Lower lobe of right lung (tissue), 2 donors: ENCODE measurements at regions not wholly inside any gene's neighbourhood (a gene's known extent, or its start where the extent isn't known, plus 50 kb on each side); places are given as distances from the start of the nearest gene placed in this dataset.

ENCODE experiments used
- ATAC-seq, 2 donors: fragments of 200-7000 bp; cut with Tn5 transposase; one replicate each; pipeline ENCODE4 v1.9.1; 2020 to 2022; ENCODE audit warnings: mild to moderate bottlenecking in 2 of 2, moderate library complexity in 2 of 2
- DNase-seq: peaks from one replicate; pipeline ENCODE4 v3.0.0-alpha.2; 2020
- H3K27ac ChIP-seq: fragments of 200-600 bp; one replicate; pipeline ENCODE4 v1.8.0; 2022
- H3K27me3 ChIP-seq: fragments of 200-600 bp; one replicate; pipeline ENCODE4 v1.8.0; 2022; ENCODE audit warnings: low read depth
- H3K36me3 ChIP-seq: fragments of 200-600 bp; one replicate; pipeline ENCODE4 v1.8.0; 2022; ENCODE audit warnings: mild to moderate bottlenecking
- H3K4me1 ChIP-seq: fragments of 200-600 bp; one replicate; pipeline ENCODE4 v1.8.0; 2022
- H3K4me3 ChIP-seq: fragments of 200-600 bp; one replicate; pipeline ENCODE4 v1.8.0; 2022; ENCODE audit warnings: mild to moderate bottlenecking
- H3K9me3 ChIP-seq: fragments of 200-600 bp; one replicate; pipeline ENCODE4 v1.8.0; 2022
- CTCF ChIP-seq: fragments of 200-600 bp; IDR thresholded peaks from one replicate; pipeline ENCODE4 v1.8.0; 2022; ENCODE audit warnings: antibody characterized with exemption, mild to moderate bottlenecking
- intact Hi-C: fragments of 100-400 bp; cut with DNase I; formaldehyde crosslinking; loops from one replicate; pipeline ENCODE4 v1.11.0; 2022
- donor health status: DM: no; HTN: yes; CAD: no; lungs with severe emphysema.

DNA sequence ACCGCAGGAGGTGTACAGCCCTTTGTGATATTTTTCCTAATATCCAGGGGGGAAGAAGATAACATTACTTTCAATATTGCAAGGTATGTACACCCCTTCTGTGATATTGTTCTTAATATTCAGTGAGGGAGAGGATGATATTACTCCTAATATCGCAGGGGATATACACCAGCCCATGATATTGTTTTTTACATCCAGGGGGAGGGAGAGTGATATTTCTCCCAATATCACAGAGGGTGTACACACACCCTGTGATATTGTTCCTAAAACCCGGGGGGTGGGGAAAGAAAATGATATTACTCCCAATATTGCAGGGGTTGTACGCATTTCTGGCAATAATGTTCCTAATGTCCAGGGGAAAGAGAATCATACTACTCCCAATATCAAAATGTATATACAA is 58.0 kb upstream of the SLC25A48 start:
- Histone ChIP-seq H3K4me1 (no peaks in the 10 kb centered on the region), H3K36me3 (no peaks in the 10 kb centered on the region), H3K27ac (no peak overlapping the region), H3K27me3 (peaks cover 10% of the 10 kb centered on the region), H3K9me3 (no peaks in the 10 kb centered on the region), H3K4me3 (no peak overlapping the region)
- no peak for ATAC-seq
- TF ChIP-seq CTCF, result no peak
- DNase-seq, result no peak
- intact Hi-C loops, result no loop called here

- Histone ChIP-seq H3K4me3 (no peak overlapping the region), H3K36me3 (no peaks in the 10 kb centered on the region), H3K4me1 (no peaks in the 10 kb centered on the region), H3K9me3 (no peaks in the 10 kb centered on the region), H3K27ac (no peak overlapping the region), H3K27me3 (no peaks in the 10 kb centered on the region)
- ATAC-seq (no peak), DNase-seq (no peak)
- intact Hi-C loops, result no loop called here
- no peak for TF ChIP-seq CTCF
These were observed 72.7 kb upstream of the SLC25A48 start for GRCh38 chr5:135761746-135762145.

- H3K27ac ChIP-seq, result no peak overlapping the region
- no peaks in the 10 kb centered on the region for H3K4me1 ChIP-seq
- no peak for TF ChIP-seq CTCF
- no peak overlapping the region for H3K4me3 ChIP-seq
- DNase-seq (no peak), ATAC-seq (no peak)
- intact Hi-C loops, result no loop called here
- H3K9me3 ChIP-seq, result no peaks in the 10 kb centered on the region
- no peaks in the 10 kb centered on the region for H3K27me3 ChIP-seq
- no peaks in the 10 kb centered on the region for H3K36me3 ChIP-seq
These were observed 75.2 kb upstream of the SLC25A48 start for GRCh38 chr5:135759149-135759784.

- H3K9me3 ChIP-seq, result no peaks in the 10 kb centered on the region
- H3K4me1 ChIP-seq, result no peaks in the 10 kb centered on the region
- no peak overlapping the region for H3K27ac ChIP-seq
- H3K4me3 ChIP-seq, result no peak overlapping the region
- H3K27me3 ChIP-seq, result no peaks in the 10 kb centered on the region
- no peak for DNase-seq
- ATAC-seq, result no peak
- intact Hi-C loops, result no loop called here
- no peak for TF ChIP-seq CTCF
- H3K36me3 ChIP-seq, result no peaks in the 10 kb centered on the region
These were observed 80.5 kb upstream of the SLC25A48 start for GRCh38 chr5:135753990-135754389.

GRCh38 chr5:135750506-135750905 is 84.0 kb upstream of the SLC25A48 start:
- H3K36me3 ChIP-seq, result no peaks in the 10 kb centered on the region
- no peak overlapping the region for H3K27ac ChIP-seq
- no peak overlapping the region for H3K4me3 ChIP-seq
- DNase-seq (no peak), ATAC-seq (no peak)
- no peak for TF ChIP-seq CTCF
- intact Hi-C loops, result no loop called here
- H3K4me1 ChIP-seq, result no peaks in the 10 kb centered on the region
- H3K9me3 ChIP-seq, result no peaks in the 10 kb centered on the region
- no peaks in the 10 kb centered on the region for H3K27me3 ChIP-seq

- Histone ChIP-seq H3K4me3 (no peak overlapping the region), H3K9me3 (no peaks in the 10 kb centered on the region), H3K27ac (no peak overlapping the region), H3K36me3 (no peaks in the 10 kb centered on the region), H3K27me3 (no peaks in the 10 kb centered on the region), H3K4me1 (no peaks in the 10 kb centered on the region)
- no peak for ATAC-seq
- no peak for TF ChIP-seq CTCF
- DNase-seq, result no peak
- intact Hi-C loops, result no loop called here
These were observed 86.6 kb upstream of the SLC25A48 start for GRCh38 chr5:135747824-135748223.
